CD4-positive, alpha-beta T cell (primary cell): ENCODE measurements at regions not wholly inside any gene's neighbourhood (a gene's known extent, or its start where the extent isn't known, plus 50 kb on each side); places are given as distances from the start of the nearest gene placed in this dataset.

Experiments used
- ATAC-seq: fragments of 200-7000 bp; cut with Tn5 transposase; one replicate; pipeline ENCODE4 v1.10.0; 2022; ENCODE audit warnings: mild to moderate bottlenecking; ENCODE audit not compliant: poor library complexity
- CTCF ChIA-PET: fragments of 350-600 bp; sonication (Branson Sonifier 250); formaldehyde crosslinking; loops from one replicate; lab custom pipeline; 2021; ENCODE audit warnings: antibody characterized with exemption, inconsistent platforms; lab: Charles Lee
- POLR2A ChIA-PET: fragments of 350-600 bp; sonication (Branson Sonifier 250); formaldehyde crosslinking; loops from one replicate; lab custom pipeline; 2021; ENCODE audit warnings: antibody characterized with exemption, inconsistent platforms; lab: Charles Lee
- DNase-seq, 14 experiments: peaks; one replicate each; pipeline ENCODE4 v3.0.0-alpha.2; 2013 to 2020; ENCODE audit warnings: mixed read lengths in 2 of 14
- H3K27ac ChIP-seq, 2 donors: one replicate each; pipeline versions ENCODE4 v1.5.1 to v1.7.0; 2013; ENCODE audit warnings: low read length in 2 of 2, low read depth in 1 of 2, mild to moderate bottlenecking in 1 of 2
- H3K27me3 ChIP-seq, 2 experiments: 1 replicate in 1 of 2; 2 replicates in 1 of 2; pipeline versions ENCODE4 v1.6.1 to v1.7.0; 2013; ENCODE audit warnings: low read length in 2 of 2, control low read depth in 1 of 2, mild to moderate bottlenecking in 1 of 2, moderate library complexity in 1 of 2; ENCODE audit not compliant: insufficient read depth in 2 of 2, control insufficient read depth in 1 of 2
- H3K36me3 ChIP-seq: one replicate; pipeline ENCODE4 v1.6.1; 2013; ENCODE audit warnings: low read length, control low read depth; ENCODE audit not compliant: insufficient read depth
- H3K4me1 ChIP-seq: one replicate; pipeline ENCODE4 v1.6.1; 2013; ENCODE audit warnings: low read length, control low read depth; ENCODE audit not compliant: insufficient read depth
- H3K4me3 ChIP-seq: one replicate; pipeline ENCODE4 v1.5.1; 2013; ENCODE audit warnings: mild to moderate bottlenecking, low read length, moderate library complexity
- H3K9me3 ChIP-seq, 2 experiments: 1 replicate in 1 of 2; 2 replicates in 1 of 2; pipeline versions ENCODE4 v1.6.1 to v1.7.0; 2013; ENCODE audit warnings: low read length in 2 of 2, mild to moderate bottlenecking in 2 of 2, control low read depth in 1 of 2, moderate library complexity in 1 of 2; ENCODE audit not compliant: control insufficient read depth in 1 of 2, insufficient read depth in 1 of 2
- H3K27ac Mint-ChIP-seq: one replicate; pipeline ENCODE4 v1.8.0; 2020; ENCODE audit warnings: mixed read lengths
- H3K27me3 Mint-ChIP-seq: one replicate; pipeline ENCODE4 v1.8.0; 2021; ENCODE audit warnings: mixed read lengths
- H3K36me3 Mint-ChIP-seq: one replicate; pipeline ENCODE4 v1.8.0; 2021; ENCODE audit warnings: low read depth, mixed read lengths
- H3K4me1 Mint-ChIP-seq: one replicate; pipeline ENCODE4 v1.8.0; 2021; ENCODE audit warnings: low read depth, mixed read lengths
- H3K4me3 Mint-ChIP-seq: one replicate; pipeline ENCODE4 v1.8.0; 2020; ENCODE audit warnings: mild to moderate bottlenecking, mixed read lengths
- H3K9me3 Mint-ChIP-seq: one replicate; pipeline ENCODE4 v1.8.0; 2020; ENCODE audit warnings: mixed read lengths
- CTCF ChIP-seq: fragments of 200-600 bp; IDR thresholded peaks from one replicate; pipeline ENCODE4 v1.8.0; 2022; ENCODE audit warnings: antibody characterized with exemption, mild to moderate bottlenecking
- intact Hi-C, 2 experiments: fragments of 100-400 bp; cut with DNase I in 1 of 2; cut with micrococcal nuclease in 1 of 2; formaldehyde crosslinking; loops; one replicate each; pipeline versions ENCODE4 v1.15.1 to v1.9.0; 2023 to 2025; cut with DNase I, micrococcal nuclease

GRCh38 chr7:98705626-98706025 lies 88.5 kb downstream of the NPTX2 start:
- Mint-ChIP-seq H3K4me1 (no peaks in the 10 kb centered on the region), H3K27ac (no peak overlapping the region), H3K36me3 (no peaks in the 10 kb centered on the region), H3K4me3 (no peak overlapping the region), H3K27me3 (no peaks in the 10 kb centered on the region), H3K9me3 (no peaks in the 10 kb centered on the region)
- Histone ChIP-seq H3K36me3 (no peaks in the 10 kb centered on the region), H3K4me1 (no peaks in the 10 kb centered on the region), H3K9me3 (peaks cover 0 to 12% of the 10 kb centered on the region in 2 experiments), H3K27me3 (no peaks in the 10 kb centered on the region), H3K4me3 (no peak overlapping the region), H3K27ac (no peak overlapping the region)
- intact Hi-C loops, result no loop called here
- TF ChIP-seq CTCF, result no peak
- ChIA-PET POLR2A (no interaction called here), CTCF (no interaction called here)
- DNase-seq (no peak), ATAC-seq (no peak)

DNA sequence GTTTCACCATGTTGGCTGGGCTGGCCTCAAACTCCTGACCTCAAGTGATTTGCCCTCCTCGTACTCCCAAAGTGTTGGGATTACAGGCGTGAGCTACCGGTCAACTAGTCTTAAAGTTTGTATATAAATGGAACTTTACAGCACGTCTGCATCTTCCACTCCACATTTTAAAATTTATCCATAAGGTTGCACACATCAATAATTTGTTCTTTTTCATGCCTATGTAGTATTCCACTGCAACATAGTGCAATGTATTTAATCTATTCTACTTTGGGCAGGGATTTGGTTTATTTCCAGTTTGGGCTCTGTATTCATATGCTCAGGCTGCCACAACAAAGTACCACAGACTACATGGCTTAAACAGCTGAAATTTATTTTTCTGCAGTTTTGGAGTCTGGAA lies 90.0 kb downstream of the NPTX2 start:
- Mint-ChIP-seq H3K27ac (no peak overlapping the region), H3K27me3 (no peaks in the 10 kb centered on the region)

DNA sequence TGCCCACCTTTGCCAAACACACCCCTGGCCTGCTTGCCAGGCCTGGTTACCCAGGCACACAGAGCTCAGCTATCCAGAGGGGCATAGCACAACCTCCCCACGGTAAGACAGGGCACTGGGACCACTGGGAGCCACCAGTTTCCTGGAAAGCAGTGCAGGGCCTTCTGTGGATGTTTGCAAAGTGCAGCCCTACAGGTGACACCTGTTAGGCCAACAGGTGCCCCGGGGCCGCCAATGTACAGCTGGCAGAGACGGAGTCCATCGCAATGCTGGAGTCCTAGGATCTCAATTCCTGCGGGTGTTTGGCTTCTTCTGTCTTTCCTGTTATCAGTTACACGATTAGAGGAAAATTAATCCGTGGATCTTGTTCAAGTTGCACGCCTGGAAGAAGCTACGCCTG lies 94.9 kb downstream of the NPTX2 start:
- Histone ChIP-seq H3K4me1 (no peaks in the 10 kb centered on the region), H3K9me3 (no peaks in the 10 kb centered on the region), H3K4me3 (no peak overlapping the region), H3K27me3 (peaks cover 0 to 3% of the 10 kb centered on the region in 2 experiments), H3K27ac (no peak overlapping the region), H3K36me3 (no peaks in the 10 kb centered on the region)
- H3K27me3 Mint-ChIP-seq, result peaks cover 9% of the 10 kb centered on the region
- H3K4me3 Mint-ChIP-seq, result no peak overlapping the region
- ATAC-seq, result no peak
- H3K4me1 Mint-ChIP-seq, result no peaks in the 10 kb centered on the region
- intact Hi-C loops, result no loop called here
- H3K9me3 Mint-ChIP-seq, result peaks cover 2% of the 10 kb centered on the region
- H3K36me3 Mint-ChIP-seq, result no peaks in the 10 kb centered on the region
- no peak overlapping the region for H3K27ac Mint-ChIP-seq
- DNase-seq, result no peak
- ChIA-PET POLR2A (no interaction called here), CTCF (no interaction called here)
- no peak for TF ChIP-seq CTCF

More for the DNA sequence above, 90.0 kb downstream of the NPTX2 start:
- ChIA-PET CTCF (interaction anchor here (0.6 kb wide), 1 partner anchor 104 kb away, joined by 3 read pairs; no protein-coding TSS in a partner anchor), POLR2A (no interaction called here)
- TF ChIP-seq CTCF, result no peak
- ATAC-seq, result no peak
- Mint-ChIP-seq H3K36me3 (no peaks in the 10 kb centered on the region), H3K9me3 (no peaks in the 10 kb centered on the region), H3K4me1 (no peaks in the 10 kb centered on the region), H3K4me3 (no peak overlapping the region)
- Histone ChIP-seq H3K9me3 (peaks cover 0 to 5% of the 10 kb centered on the region in 2 experiments), H3K27me3 (peaks cover 0 to 2% of the 10 kb centered on the region in 2 experiments), H3K27ac (no peak overlapping the region), H3K36me3 (no peaks in the 10 kb centered on the region), H3K4me1 (no peaks in the 10 kb centered on the region), H3K4me3 (no peak overlapping the region)
- intact Hi-C loops, result no loop called here
- no peak for DNase-seq
